ENCODE measurements at regions not wholly inside any gene's neighbourhood (a gene's known extent, or its start where the extent isn't known, plus 50 kb on each side); places are given as distances from the start of the nearest gene placed in this dataset.
"Not testable (repeated sequence)": the region's sequence is repeated elsewhere in the genome, so short reads cannot be mapped to it uniquely, and the experiment has no call there.

GRCh38 chr2:58788402-58788801 is 547.3 kb upstream of the FANCL start:
- DNase-seq (ENCODE audit: low spot score in 2 of 2) (no peak), ATAC-seq (no peak)
- Mint-ChIP-seq H3K9me3 (no peaks in the 10 kb centered on the region), H3K36me3 (peaks cover 0 to 5% of the 10 kb centered on the region in 2 donors), H3K27ac (no peak overlapping the region)

- no peaks in the 10 kb centered on the region for H3K36me3 Mint-ChIP-seq
- H3K9me3 Mint-ChIP-seq: no peaks in the 10 kb centered on the region
- no peak overlapping the region for H3K27ac Mint-ChIP-seq
- ATAC-seq: no peak
- DNase-seq (ENCODE audit: low spot score in 2 of 2): no peak
Measured at GRCh38 chr2:58770846-58771245, 529.7 kb upstream of the FANCL start.

GRCh38 chr2:58769864-58770234 is 528.7 kb upstream of the FANCL start:
- ATAC-seq (no peak), DNase-seq (ENCODE audit: low spot score in 2 of 2) (no peak)
- H3K27ac Mint-ChIP-seq: no peak overlapping the region
- no peaks in the 10 kb centered on the region for H3K36me3 Mint-ChIP-seq
- no peaks in the 10 kb centered on the region for H3K9me3 Mint-ChIP-seq

DNA sequence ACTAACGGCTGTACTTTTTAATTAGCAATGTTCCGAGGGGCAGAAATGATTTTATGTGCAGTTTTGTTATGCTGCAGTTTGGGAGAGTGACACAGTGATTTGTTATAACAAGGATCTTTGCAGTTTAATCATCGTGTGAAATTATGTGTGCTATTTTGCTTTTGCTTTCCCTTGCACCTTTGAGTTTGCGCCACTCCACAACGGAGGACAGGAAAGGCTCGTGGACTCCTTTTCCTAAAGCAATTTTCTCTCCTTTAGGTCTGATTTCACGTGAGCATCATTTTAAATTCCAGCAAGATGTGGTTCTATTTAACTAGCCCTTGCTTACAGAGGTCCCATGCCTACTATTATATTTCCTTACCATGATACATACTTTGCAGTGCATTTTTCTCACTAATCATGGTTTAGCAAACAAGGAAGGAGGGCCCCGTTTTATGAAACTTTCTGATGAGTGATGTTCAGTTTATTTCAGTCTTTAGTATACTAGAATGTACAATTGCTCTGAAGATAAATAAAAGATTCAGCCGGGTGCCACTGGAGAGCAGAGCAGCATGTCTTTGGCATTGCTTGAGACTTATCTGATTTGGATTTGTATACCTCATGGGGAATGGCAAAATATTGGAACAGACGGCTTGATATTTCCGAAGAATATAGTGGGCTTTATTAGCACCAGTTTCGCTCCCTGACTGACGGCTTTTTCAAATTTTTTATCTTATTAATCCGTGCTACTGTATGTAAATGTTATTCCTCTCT is 528.2 kb upstream of the FANCL start:
- Mint-ChIP-seq H3K27ac (no peak overlapping the region), H3K36me3 (no peaks in the 10 kb centered on the region), H3K9me3 (no peaks in the 10 kb centered on the region)
- DNase-seq (ENCODE audit: low spot score in 2 of 2) (no peak), ATAC-seq (no peak)

GRCh38 chr2:58768715-58769080 is 527.6 kb upstream of the FANCL start:
- DNase-seq (ENCODE audit: low spot score in 2 of 2) (no peak), ATAC-seq (no peak)
- Mint-ChIP-seq H3K36me3 (no peaks in the 10 kb centered on the region), H3K9me3 (no peaks in the 10 kb centered on the region), H3K27ac (no peak overlapping the region)

DNA sequence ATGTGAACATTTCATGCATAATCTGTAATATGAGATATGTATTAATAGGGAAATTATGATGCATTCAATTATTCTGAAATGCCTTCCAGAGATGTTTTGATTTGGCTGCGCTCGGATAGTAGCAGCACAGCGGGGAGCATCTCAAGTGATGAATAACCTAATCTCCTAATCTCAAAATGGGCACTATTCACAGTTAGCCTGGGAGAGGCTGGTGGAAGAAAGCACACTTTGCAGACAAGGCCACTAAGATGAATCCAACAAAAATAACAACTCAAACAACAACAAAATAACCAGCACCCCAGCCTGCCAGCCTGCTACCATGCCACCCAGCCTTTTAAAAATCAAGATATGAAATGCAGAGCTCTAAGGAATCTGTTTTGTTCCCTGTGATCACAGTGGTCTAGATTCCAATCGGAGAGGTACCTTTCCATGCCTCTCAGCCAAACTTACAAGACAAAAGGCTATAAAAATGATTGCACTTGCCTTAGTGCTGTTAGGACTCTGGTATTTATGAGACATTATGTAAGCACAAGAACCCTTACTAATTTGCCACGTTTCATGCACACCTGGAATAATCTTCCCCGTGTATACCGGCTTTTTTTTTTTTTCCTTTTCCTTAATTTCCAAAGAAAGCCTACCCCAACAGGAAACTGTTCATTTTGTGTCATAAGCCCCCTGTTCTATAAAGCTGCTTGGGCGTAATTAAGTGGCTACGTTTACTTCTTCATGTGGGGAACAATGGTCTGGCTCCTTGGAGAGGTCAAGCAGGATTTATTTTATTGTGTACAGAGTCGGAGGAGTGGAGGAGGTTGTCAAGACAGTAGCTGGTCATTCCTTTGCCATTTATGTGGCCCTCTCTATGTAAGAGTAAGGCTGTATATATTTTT is 526.9 kb upstream of the FANCL start:
- no peaks in the 10 kb centered on the region for H3K36me3 Mint-ChIP-seq
- no peak overlapping the region for H3K27ac Mint-ChIP-seq
- H3K9me3 Mint-ChIP-seq: no peaks in the 10 kb centered on the region
- ATAC-seq (no peak), DNase-seq (ENCODE audit: low spot score in 2 of 2) (no peak)

- Mint-ChIP-seq H3K27ac (no peak overlapping the region), H3K9me3 (no peaks in the 10 kb centered on the region), H3K36me3 (no peaks in the 10 kb centered on the region)
- no peak for ATAC-seq
- no peak for DNase-seq (ENCODE audit: low spot score in 2 of 2)
Measured at GRCh38 chr2:58764338-58765104, 523.4 kb upstream of the FANCL start.

DNA sequence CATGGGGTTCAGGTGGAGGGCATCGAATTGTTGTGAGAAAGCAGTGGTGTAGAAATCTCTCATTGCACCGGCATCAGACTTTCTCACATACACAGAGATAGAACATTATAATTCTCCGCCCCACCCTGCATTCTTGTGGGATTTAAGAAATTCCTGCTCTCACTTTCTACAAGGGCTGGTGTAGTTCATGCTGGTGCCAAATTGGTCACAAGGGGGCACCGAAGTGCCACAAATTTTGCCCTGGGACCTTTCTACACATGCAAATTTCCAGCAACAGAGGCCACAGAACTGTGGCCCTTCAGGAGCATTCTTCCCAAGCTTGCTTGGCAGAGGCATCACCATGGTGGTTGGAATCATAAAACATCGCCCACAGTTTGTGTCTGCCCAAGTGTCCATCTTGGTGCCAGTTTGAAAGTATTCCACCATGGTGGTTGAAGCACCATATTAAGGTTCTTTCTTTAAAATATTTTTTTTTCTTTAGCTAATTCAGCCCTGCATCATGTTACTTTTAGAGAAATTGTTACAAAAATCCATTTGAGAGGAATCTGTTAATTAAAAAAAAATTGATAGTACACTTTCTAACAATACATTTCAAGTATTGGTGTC is 521.2 kb upstream of the FANCL start:
- no peaks in the 10 kb centered on the region for H3K36me3 Mint-ChIP-seq
- DNase-seq (ENCODE audit: low spot score in 2 of 2): peak in 1 of 2 donors; percentile 8
- ATAC-seq: peak in 1 of 2 donors; percentile 47
- H3K27ac Mint-ChIP-seq: no peak overlapping the region
- no peaks in the 10 kb centered on the region for H3K9me3 Mint-ChIP-seq

DNA sequence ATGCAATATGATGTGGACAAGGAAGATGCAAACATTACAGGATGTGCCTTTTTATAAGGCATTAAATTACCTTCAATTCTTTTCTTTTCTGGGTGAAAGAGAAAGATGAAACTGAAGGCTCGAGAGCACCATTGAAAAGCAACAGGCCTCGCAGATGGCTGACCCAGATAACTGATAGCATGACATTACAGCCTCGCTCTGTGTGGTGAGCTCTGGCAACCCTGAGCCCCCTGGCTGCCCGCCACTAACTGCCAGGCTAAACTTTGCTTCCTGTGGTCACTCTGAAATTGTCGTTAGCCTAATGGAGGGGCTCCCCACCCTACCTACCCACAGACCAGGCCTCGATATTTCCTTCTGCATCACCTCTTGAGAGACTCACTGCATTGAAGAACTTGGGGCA is 516.8 kb upstream of the FANCL start:
- no peak for ATAC-seq
- peaks cover 0 to 3% of the 10 kb centered on the region in 2 donors for H3K9me3 Mint-ChIP-seq
- H3K36me3 Mint-ChIP-seq: no peaks in the 10 kb centered on the region
- DNase-seq (ENCODE audit: low spot score in 2 of 2): no peak
- no peak overlapping the region for H3K27ac Mint-ChIP-seq

DNA sequence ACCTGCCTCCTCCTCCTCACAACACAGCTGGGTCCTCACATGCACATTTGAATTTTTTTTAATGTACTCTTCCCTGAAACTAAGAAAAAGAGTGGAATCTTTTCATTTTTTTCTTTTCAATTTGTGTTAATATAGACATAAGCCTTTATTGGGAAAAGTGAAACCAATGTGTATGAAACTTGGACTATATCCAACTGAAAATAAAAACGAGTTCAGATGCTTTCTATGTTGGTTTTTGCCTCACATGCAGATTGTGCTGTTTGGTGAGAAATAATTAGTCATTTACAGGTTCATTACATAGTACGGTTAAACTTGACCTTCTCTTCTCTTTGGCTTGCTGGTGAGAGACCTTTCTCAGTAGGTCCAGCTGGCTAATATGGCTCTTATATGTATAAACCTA is 515.2 kb upstream of the FANCL start:
- Mint-ChIP-seq H3K27ac (no peak overlapping the region), H3K36me3 (no peaks in the 10 kb centered on the region), H3K9me3 (peaks cover 0 to 9% of the 10 kb centered on the region in 2 donors)
- ATAC-seq: no peak
- DNase-seq (ENCODE audit: low spot score in 2 of 2): no peak

- H3K9me3 Mint-ChIP-seq; DNase-seq (ENCODE audit: low spot score in 2 of 2); H3K27ac Mint-ChIP-seq; ATAC-seq; H3K36me3 Mint-ChIP-seq: not testable (repeated sequence)
Measured at GRCh38 chr2:58752507-58752906, 511.4 kb upstream of the FANCL start.

- DNase-seq (ENCODE audit: low spot score in 2 of 2); ATAC-seq; H3K36me3 Mint-ChIP-seq; H3K27ac Mint-ChIP-seq; H3K9me3 Mint-ChIP-seq: not testable (repeated sequence)
Measured at GRCh38 chr2:58751676-58752075, 510.6 kb upstream of the FANCL start.

DNA sequence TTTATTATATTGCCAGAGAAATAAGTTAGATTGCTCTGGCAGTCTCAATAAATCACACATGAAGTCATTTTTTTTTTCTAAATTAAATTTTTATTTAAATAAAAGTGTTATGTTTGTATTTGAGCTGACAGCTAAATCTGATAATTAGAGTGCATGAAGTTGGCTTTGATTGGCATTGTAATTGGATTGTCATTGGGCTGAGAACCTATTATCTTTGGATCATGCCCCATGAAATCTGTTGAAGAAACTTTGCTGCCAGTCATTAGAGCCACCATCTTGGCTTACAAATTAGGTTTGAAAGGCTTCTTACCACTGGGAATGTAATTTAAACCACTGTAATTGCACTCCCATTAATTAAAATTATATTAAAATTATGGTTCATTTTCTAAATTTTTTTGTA is 507.9 kb upstream of the FANCL start:
- ATAC-seq (no peak), DNase-seq (ENCODE audit: low spot score in 2 of 2) (no peak)
- Mint-ChIP-seq H3K9me3 (peaks cover 5 to 12% of the 10 kb centered on the region in 2 donors), H3K27ac (no peak overlapping the region), H3K36me3 (no peaks in the 10 kb centered on the region)

GRCh38 chr2:58745334-58745733 is 504.2 kb upstream of the FANCL start:
- DNase-seq (ENCODE audit: low spot score in 2 of 2); H3K36me3 Mint-ChIP-seq; H3K27ac Mint-ChIP-seq; ATAC-seq; H3K9me3 Mint-ChIP-seq: not testable (repeated sequence)

GRCh38 chr2:58740426-58740825 is 499.3 kb upstream of the FANCL start:
- Mint-ChIP-seq H3K36me3 (no peaks in the 10 kb centered on the region), H3K9me3 (peaks cover 5 to 6% of the 10 kb centered on the region in 2 donors), H3K27ac (no peak overlapping the region)
- no peak for DNase-seq (ENCODE audit: low spot score in 2 of 2)
- ATAC-seq: no peak

- no peaks in the 10 kb centered on the region for H3K36me3 Mint-ChIP-seq
- H3K9me3 Mint-ChIP-seq: no peaks in the 10 kb centered on the region
- ATAC-seq (no peak), DNase-seq (ENCODE audit: low spot score in 2 of 2) (no peak)
- H3K27ac Mint-ChIP-seq: no peak overlapping the region
Measured at GRCh38 chr2:58739033-58739432, 497.9 kb upstream of the FANCL start.

DNA sequence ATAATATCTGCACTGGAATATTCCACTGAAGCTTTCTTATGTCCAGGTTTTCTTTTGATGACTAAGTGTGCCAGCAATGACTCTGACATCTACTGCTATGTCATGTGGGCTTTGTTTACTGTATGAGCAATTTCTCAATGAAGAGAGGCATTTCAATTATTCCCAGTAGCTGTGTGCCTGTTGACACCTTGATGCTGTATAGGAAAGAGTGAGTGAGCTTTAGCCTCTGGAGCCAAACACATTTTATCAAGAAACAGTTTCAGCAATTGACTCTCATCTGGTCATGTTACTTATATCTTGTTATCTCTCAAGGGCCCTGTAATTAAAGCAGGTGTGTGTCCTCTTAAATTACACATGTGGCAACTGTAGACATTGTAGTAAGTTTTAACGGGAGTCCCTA is 493.2 kb upstream of the FANCL start:
- Mint-ChIP-seq H3K9me3 (no peaks in the 10 kb centered on the region), H3K36me3 (no peaks in the 10 kb centered on the region), H3K27ac (no peak overlapping the region)
- no peak for DNase-seq (ENCODE audit: low spot score in 2 of 2)
- ATAC-seq: no peak
